K562 (cell line): ENCODE measurements at regions not wholly inside any gene's neighbourhood (a gene's known extent, or its start where the extent isn't known, plus 50 kb on each side); places are given as distances from the start of the nearest gene placed in this dataset.

Source experiments
- ATAC-seq: fragments of 200-7000 bp; cut with Tn5 transposase; 3 replicates; pipeline ENCODE4 v1.9.1; 2020; ENCODE audit warnings: moderate library complexity
- BruUV-seq: library from RNA; stranded (reverse); fragments of 400-500 nt; replicated peaks from 2 replicates; lab custom pipeline; 2021; lab: Mats Ljungman, UMichigan
- CTCF ChIA-PET: fragments of 300-600 bp; formaldehyde crosslinking; extraction: SDS; loops from one replicate; lab custom pipeline; 2021; ENCODE audit warnings: low intra/inter-chr PET ratio; lab: Yijun Ruan, JAX
- POLR2A ChIA-PET: fragments of 300-600, 350-650 bp; sonication (Branson Sonifier 250); formaldehyde crosslinking; extraction: SDS; loops from one replicate; lab custom pipeline; 2021; ENCODE audit warnings: antibody characterized with exemption, inconsistent platforms; lab: Yijun Ruan, JAX
- DNase-seq, 4 experiments: peaks; one replicate each; pipeline versions ENCODE4 v3.0.0 to v3.0.0-alpha.2; 2011 to 2018; ENCODE audit warnings: low spot score in 3 of 4, mixed read lengths in 3 of 4; ENCODE audit errors: extremely low read depth in 1 of 4
- FAIRE-seq: peaks from 2 replicates; lab custom pipeline; 2011; peaks lifted over from hg19 to GRCh38; lab: Jason Lieb, UNC
- H2AFZ ChIP-seq: 2 replicates; pipeline ENCODE4 v1.6.0; 2011; ENCODE audit warnings: low read depth, low read length, control low read depth, inconsistent platforms
- H3K27ac ChIP-seq: fragments of 200-600 bp; 3 replicates; pipeline ENCODE4 v1.8.0; 2011; ENCODE audit warnings: low read depth, mild to moderate bottlenecking, control low read depth, inconsistent platforms, low read length, moderate library complexity, mixed read lengths; ENCODE audit errors: extremely low read depth
- H3K27me3 ChIP-seq, 2 experiments: fragments of 300-600 bp in 1 of 2; 2 replicates in 1 of 2; 3 replicates in 1 of 2; pipeline versions ENCODE4 v1.6.0 to v1.8.0; 2011; ENCODE audit warnings: inconsistent platforms in 2 of 2, low read length in 2 of 2, mild to moderate bottlenecking in 1 of 2, mixed read lengths in 1 of 2, moderate library complexity in 1 of 2; ENCODE audit not compliant: control insufficient read depth in 2 of 2, insufficient read depth in 2 of 2
- H3K36me3 ChIP-seq: fragments of 300-600 bp; 3 replicates; pipeline ENCODE4 v1.8.0; 2011; ENCODE audit warnings: mild to moderate bottlenecking, low read length, inconsistent platforms; ENCODE audit not compliant: control insufficient read depth, insufficient read depth
- H3K4me1 ChIP-seq, 2 experiments: fragments of 200-600 bp in 1 of 2; replicated peaks in 1 of 2; 2 replicates in 1 of 2; 3 replicates in 1 of 2; pipeline versions ENCODE4 v1.5.1 to v1.8.0; 2011; ENCODE audit warnings: inconsistent platforms in 2 of 2, low read length in 2 of 2, mild to moderate bottlenecking in 1 of 2, mixed read lengths in 1 of 2, moderate library complexity in 1 of 2; ENCODE audit not compliant: control insufficient read depth in 2 of 2, insufficient read depth in 2 of 2
- H3K4me2 ChIP-seq: 2 replicates; pipeline ENCODE4 v1.6.1; 2011; ENCODE audit warnings: low read length, control low read depth, inconsistent platforms, mixed read lengths; ENCODE audit not compliant: insufficient read depth
- H3K4me3 ChIP-seq: fragments of 200-600 bp; sonication (generic), shearing (Covaris generic); 2 replicates; pipeline ENCODE4 v1.5.1; 2016; ENCODE audit warnings: control low read depth, inconsistent platforms
- H3K79me2 ChIP-seq: fragments of 200-600 bp; 3 replicates; pipeline ENCODE4 v1.8.0; 2011; ENCODE audit warnings: low read length, inconsistent platforms; ENCODE audit not compliant: control insufficient read depth, insufficient read depth
- H3K9ac ChIP-seq, 2 experiments: 2 replicates each; pipeline versions ENCODE4 v1.6.0 to v1.6.1; 2011; ENCODE audit warnings: low read depth in 2 of 2, low read length in 2 of 2, control low read depth in 1 of 2, inconsistent platforms in 1 of 2, mild to moderate bottlenecking in 1 of 2, mixed read lengths in 1 of 2; ENCODE audit not compliant: insufficient read depth in 1 of 2
- H3K9me1 ChIP-seq: one replicate; pipeline ENCODE4 v1.6.0; 2011; ENCODE audit warnings: inconsistent platforms, mild to moderate bottlenecking, low read length, moderate library complexity; ENCODE audit not compliant: control insufficient read depth, insufficient read depth
- H3K9me3 ChIP-seq: replicated peaks from 2 replicates; pipeline ENCODE4 v1.5.1; 2011; ENCODE audit warnings: low read depth, low read length, inconsistent platforms; ENCODE audit not compliant: control insufficient read depth, insufficient read depth
- H4K20me1 ChIP-seq: replicated peaks from 2 replicates; pipeline ENCODE4 v1.6.1; 2011; ENCODE audit warnings: low read length, inconsistent platforms, mixed read lengths; ENCODE audit not compliant: control insufficient read depth, insufficient read depth
- AFF1 ChIP-seq, 2 experiments: fragments of 450-650 bp; IDR thresholded peaks; 2 replicates each; pipeline ENCODE4 v1.6.1; 2018; ENCODE audit warnings: mild to moderate bottlenecking in 2 of 2, low read depth in 1 of 2; ENCODE audit not compliant: partially characterized antibody in 2 of 2
- BDP1 ChIP-seq: IDR thresholded peaks from 3 replicates; pipeline ENCODE4 v1.6.1; 2011; ENCODE audit not compliant: insufficient read length, insufficient read depth
- HDAC6 ChIP-seq: IDR thresholded peaks from 2 replicates; pipeline ENCODE4 v1.6.1; 2012; ENCODE audit warnings: low read depth, mild to moderate bottlenecking, control low read depth, inconsistent platforms, low read length, moderate library complexity
- HDAC8 ChIP-seq: fragments of 450-650 bp; IDR thresholded peaks from 2 replicates; pipeline ENCODE4 v1.6.1; 2016; ENCODE audit warnings: mild to moderate bottlenecking, missing genetic modification characterization, moderate library complexity, missing compliant biosample characterization
- IRF2 ChIP-seq: sonication (generic); formaldehyde crosslinking; IDR thresholded peaks from 2 replicates; pipeline ENCODE4 v1.8.1; 2022; ENCODE audit warnings: mild to moderate bottlenecking, missing genetic modification reagents
- MCM3 ChIP-seq: fragments of 450-650 bp; IDR thresholded peaks from 2 replicates; pipeline ENCODE4 v1.6.1; 2016
- MCM5 ChIP-seq: fragments of 450-650 bp; IDR thresholded peaks from 2 replicates; pipeline ENCODE4 v1.6.1; 2016; ENCODE audit warnings: low read depth
- MXD1 ChIP-seq: fragments of 250-450 bp; sonication (Bioruptor Pico); IDR thresholded peaks from 2 replicates; pipeline ENCODE4 v1.8.0; 2021; ENCODE audit warnings: borderline replicate concordance, mild to moderate bottlenecking, moderate library complexity; ENCODE audit not compliant: poor library complexity, severe bottlenecking
- SREBF2 ChIP-seq: sonication (generic); formaldehyde crosslinking; IDR thresholded peaks from 2 replicates; pipeline ENCODE4 v1.4.0; 2020; ENCODE audit warnings: mild to moderate bottlenecking, missing genetic modification reagents
- ZBTB5 ChIP-seq: fragments of 450-650 bp; IDR thresholded peaks from 2 replicates; pipeline ENCODE4 v1.6.1; 2017; ENCODE audit warnings: antibody characterized with exemption
- ZNF133 ChIP-seq: fragments of 250-450 bp; sonication (Bioruptor Pico); IDR thresholded peaks from 2 replicates; pipeline ENCODE4 v1.4.0; 2020; ENCODE audit warnings: mild to moderate bottlenecking
- ZNF644 ChIP-seq: fragments of 200-800 bp; sonication (Bioruptor generic); IDR thresholded peaks from 2 replicates; pipeline ENCODE4 v1.6.1; 2016; ENCODE audit warnings: low read depth, missing genetic modification characterization, missing compliant biosample characterization
- ZZZ3 ChIP-seq: fragments of 450-650 bp; IDR thresholded peaks from 2 replicates; pipeline ENCODE4 v1.6.1; 2016; ENCODE audit warnings: antibody characterized with exemption, mild to moderate bottlenecking, moderate library complexity
- WGBS: fragments of 100-300 bp; shearing (Covaris generic); methylation state at CpG from one replicate; pipeline ENCODE4 v1.1.6; 2016; ENCODE audit warnings: low coverage, mixed read lengths; ENCODE audit not compliant: insufficient coverage; ENCODE audit errors: missing lambda C conversion rate; 5-methylcytosine and 5-hydroxymethylcytosine counted together
- in situ Hi-C: fragments of 300-500 bp; cut with MboI; formaldehyde crosslinking; loops from 4 replicates; pipeline ENCODE4 v1.15.0; 2018; ENCODE audit warnings: inconsistent platforms, mixed read lengths
- intact Hi-C: fragments of 100-400 bp; cut with micrococcal nuclease; formaldehyde crosslinking; loops from 2 replicates; pipeline ENCODE4 v1.14.2; 2022

- no peak for TF ChIP-seq AFF1 (IDR thresholded peaks at IDR 0.05; ENCODE audit: low read depth in 1 of 2, partially characterized antibody in 2 of 2)
- no peak for TF ChIP-seq BDP1
Observed at GRCh38 chr13:47064381-47064780, 167.5 kb upstream of the HTR2A start (continued).

GRCh38 chr13:47049276-47049989 lies 152.6 kb upstream of the HTR2A start:
- Histone ChIP-seq H3K27me3 (no peaks in the 10 kb centered on the region), H3K36me3 (no peaks in the 10 kb centered on the region), H3K79me2 (no peaks in the 10 kb centered on the region), H3K9me1 (no peaks in the 10 kb centered on the region), H3K9ac (no peak overlapping the region), H3K4me3 (no peak overlapping the region), H3K4me2 (no peak overlapping the region), H4K20me1 (no peaks in the 10 kb centered on the region), H3K9me3 (no peaks in the 10 kb centered on the region), H3K27ac (no peak overlapping the region), H2AFZ (no peak overlapping the region), H3K4me1 (no peaks in the 10 kb centered on the region)
- ATAC-seq = no peak
- FAIRE-seq = no peak
- 0% methylated on average over 4 of the region's 4 CpGs for WGBS
- ChIA-PET CTCF (interaction anchor here (0.7 kb wide), 1 partner anchor 207 kb away, joined by 4 read pairs; no protein-coding TSS in a partner anchor), POLR2A (no interaction called here)
- intact Hi-C loops (no loop called here), in situ Hi-C loops (no loop called here)
- DNase-seq = no peak
- BruUV-seq = no TSS peak
- no peak for TF ChIP-seq ZNF644
- no peak for TF ChIP-seq ZZZ3
- TF ChIP-seq IRF2 (CRISPR knock-in tag) = no peak
- no peak for TF ChIP-seq ZNF133
- no peak for TF ChIP-seq ZBTB5
- no peak for TF ChIP-seq MXD1 (CRISPR knock-in tag)
- TF ChIP-seq MCM3 = no peak
- TF ChIP-seq MCM5 = no peak
- no peak for TF ChIP-seq SREBF2 (CRISPR knock-in tag)
- TF ChIP-seq HDAC8 (tag) = no peak
- TF ChIP-seq HDAC6 = no peak
